ENCODE measurements at regions not wholly inside any gene's neighbourhood (a gene's known extent, or its start where the extent isn't known, plus 50 kb on each side); places are given as distances from the start of the nearest gene placed in this dataset.

DNA sequence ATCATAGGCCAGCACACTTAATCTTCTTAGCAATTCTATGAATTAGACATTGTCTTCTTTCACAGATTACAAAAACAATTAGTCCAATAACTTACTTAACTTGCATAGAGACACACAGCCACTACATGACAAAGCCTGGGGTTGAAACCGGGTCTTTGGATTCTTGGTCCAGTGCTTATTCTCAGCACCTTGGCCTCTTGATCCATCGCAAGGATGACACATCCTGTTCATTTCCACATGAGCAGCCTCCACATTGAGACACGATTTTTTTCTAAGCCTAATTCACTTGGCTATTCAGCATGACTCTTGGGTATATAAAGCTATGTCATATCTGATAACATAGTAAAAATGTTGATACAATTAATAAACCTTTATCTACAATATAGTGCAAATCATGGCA lies 221.0 kb upstream of the FOXD3 start:
- TF ChIP-seq EZH2 (IDR thresholded peaks at IDR 0.05; ENCODE audit: low read depth, unreplicated experiment) (no peak), EZH2phosphoT487 (IDR thresholded peaks at IDR 0.05; ENCODE audit: unreplicated experiment) (no peak), CREB1 (CRISPR knock-in tag; IDR thresholded peaks at IDR 0.05; ENCODE audit: low read depth) (no peak), POLR2AphosphoS5 (IDR thresholded peaks at IDR 0.05; ENCODE audit: low read depth) (no peak)
- TF ChIP-seq, protein P1, sequence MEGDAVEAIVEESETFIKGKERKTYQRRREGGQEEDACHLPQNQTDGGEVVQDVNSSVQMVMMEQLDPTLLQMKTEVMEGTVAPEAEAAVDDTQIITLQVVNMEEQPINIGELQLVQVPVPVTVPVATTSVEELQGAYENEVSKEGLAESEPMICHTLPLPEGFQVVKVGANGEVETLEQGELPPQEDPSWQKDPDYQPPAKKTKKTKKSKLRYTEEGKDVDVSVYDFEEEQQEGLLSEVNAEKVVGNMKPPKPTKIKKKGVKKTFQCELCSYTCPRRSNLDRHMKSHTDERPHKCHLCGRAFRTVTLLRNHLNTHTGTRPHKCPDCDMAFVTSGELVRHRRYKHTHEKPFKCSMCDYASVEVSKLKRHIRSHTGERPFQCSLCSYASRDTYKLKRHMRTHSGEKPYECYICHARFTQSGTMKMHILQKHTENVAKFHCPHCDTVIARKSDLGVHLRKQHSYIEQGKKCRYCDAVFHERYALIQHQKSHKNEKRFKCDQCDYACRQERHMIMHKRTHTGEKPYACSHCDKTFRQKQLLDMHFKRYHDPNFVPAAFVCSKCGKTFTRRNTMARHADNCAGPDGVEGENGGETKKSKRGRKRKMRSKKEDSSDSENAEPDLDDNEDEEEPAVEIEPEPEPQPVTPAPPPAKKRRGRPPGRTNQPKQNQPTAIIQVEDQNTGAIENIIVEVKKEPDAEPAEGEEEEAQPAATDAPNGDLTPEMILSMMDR (conservative IDR thresholded peaks at IDR 0.05; ENCODE audit: low read depth in 2 of 2), result no peak
